ENCODE measurements at regions not wholly inside any gene's neighbourhood (a gene's known extent, or its start where the extent isn't known, plus 50 kb on each side); places are given as distances from the start of the nearest gene placed in this dataset.

DNA sequence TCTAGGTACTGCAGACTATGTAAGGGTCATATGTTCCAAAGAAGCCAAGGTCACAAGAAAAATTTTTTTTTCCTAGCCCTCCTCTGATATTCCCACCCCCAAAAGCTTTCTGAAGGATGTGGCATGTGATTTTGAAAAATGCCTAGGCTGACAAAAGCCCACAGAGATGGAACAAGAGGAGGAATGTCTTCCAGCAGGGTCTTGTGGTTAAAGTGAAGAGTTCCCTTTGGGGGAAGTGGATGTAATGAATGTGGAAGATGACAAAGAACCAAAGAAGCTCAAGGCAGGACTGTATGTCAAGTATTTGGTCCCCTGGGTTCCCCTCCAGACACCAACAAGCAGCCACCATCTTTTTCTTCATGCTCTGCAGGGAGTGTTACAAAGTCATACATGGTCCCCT lies 268.8 kb downstream of the BCOR start:
- Mint-ChIP-seq H3K27ac (no peak overlapping the region), H3K4me3 (no peak overlapping the region)

DNA sequence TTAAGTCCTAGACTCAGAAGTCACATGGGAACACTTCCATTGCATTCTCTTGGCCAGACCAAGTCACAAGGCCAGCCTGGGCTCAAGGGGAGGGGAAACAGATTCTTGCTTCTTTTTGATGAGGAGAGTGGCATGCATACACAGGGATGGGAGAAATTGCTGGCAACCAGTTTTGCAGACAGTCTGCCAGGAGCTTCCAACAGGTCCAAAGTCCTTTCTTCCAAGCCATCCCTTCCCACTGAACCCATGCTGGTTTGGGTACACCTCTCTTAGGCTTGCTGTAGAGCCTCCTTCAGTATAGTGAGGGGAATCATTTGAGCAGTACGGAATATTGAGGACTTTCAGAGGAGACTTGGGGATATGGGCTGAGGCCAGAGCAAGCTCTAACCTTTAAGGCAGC lies 267.8 kb downstream of the BCOR start:
- H3K36me3 Mint-ChIP-seq: no peaks in the 10 kb centered on the region
- peaks cover 0 to 13% (median 8%) of the 10 kb centered on the region in 3 donors for H3K27me3 Mint-ChIP-seq (ENCODE audit: low read depth in 3 of 3)
- no peaks in the 10 kb centered on the region for H3K4me1 Mint-ChIP-seq
- H3K4me3 Mint-ChIP-seq: no peak overlapping the region
- no peaks in the 10 kb centered on the region for H3K9me3 Mint-ChIP-seq
- H3K27ac Mint-ChIP-seq: no peak overlapping the region
- no peak for DNase-seq

More for the DNA sequence above, 268.8 kb downstream of the BCOR start:
- DNase-seq: no peak
- Mint-ChIP-seq H3K4me1 (peaks cover 1 to 4% of the 10 kb centered on the region in 2 donors), H3K27me3 (ENCODE audit: low read depth in 3 of 3) (peaks cover 2 to 13% (median 8%) of the 10 kb centered on the region in 3 donors), H3K9me3 (peaks cover 0 to under 1% (median 0%) of the 10 kb centered on the region in 6 donors), H3K36me3 (no peaks in the 10 kb centered on the region)

DNA sequence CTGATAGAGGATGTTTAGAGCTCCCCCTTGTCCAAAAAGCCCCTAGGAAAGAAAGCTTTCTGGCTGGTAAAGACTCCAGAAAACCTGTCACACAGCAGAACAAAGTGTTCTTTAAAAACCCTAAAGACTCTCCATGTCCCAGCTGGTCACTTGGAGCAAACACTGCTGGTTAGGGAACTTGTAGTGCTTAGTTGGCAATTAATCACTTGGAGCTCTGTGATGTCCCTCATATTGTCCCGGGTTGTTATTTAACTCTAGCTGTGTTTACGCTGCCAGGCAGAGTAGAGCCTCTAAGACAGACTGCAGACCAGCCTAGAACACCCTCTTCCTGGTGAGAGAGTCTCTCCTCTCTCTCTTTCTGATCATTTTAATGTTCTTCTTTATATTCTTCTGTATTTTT lies 267.3 kb downstream of the BCOR start:
- Mint-ChIP-seq H3K27me3 (ENCODE audit: low read depth in 3 of 3) (peaks cover 1 to 13% (median 8%) of the 10 kb centered on the region in 3 donors), H3K9me3 (no peaks in the 10 kb centered on the region), H3K27ac (no peak overlapping the region), H3K4me3 (no peak overlapping the region), H3K4me1 (no peaks in the 10 kb centered on the region), H3K36me3 (no peaks in the 10 kb centered on the region)
- DNase-seq: no peak

DNA sequence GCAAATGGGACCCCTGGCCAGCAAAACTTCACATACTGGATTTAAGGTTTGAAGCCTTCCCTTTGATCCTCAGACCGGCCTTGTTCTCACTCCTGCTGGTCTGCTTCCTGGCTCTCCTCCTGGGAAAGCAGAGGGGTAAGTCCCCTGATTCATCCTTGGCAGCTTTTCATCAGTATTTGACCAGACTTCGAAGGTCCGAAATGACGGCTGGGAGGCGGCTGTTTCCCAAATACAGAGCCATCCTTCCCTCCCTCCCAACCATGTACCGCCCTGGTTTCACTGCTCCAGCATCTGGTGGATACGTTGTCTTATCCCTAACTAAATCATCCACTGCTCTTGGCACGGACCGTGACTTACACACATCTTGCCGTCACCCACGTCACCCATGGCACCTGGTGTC lies 265.5 kb downstream of the BCOR start:
- Mint-ChIP-seq H3K4me1 (no peaks in the 10 kb centered on the region), H3K27ac (no peak overlapping the region), H3K27me3 (ENCODE audit: low read depth in 3 of 3) (peaks cover 3 to 13% (median 7%) of the 10 kb centered on the region in 3 donors), H3K36me3 (no peaks in the 10 kb centered on the region), H3K4me3 (no peak overlapping the region), H3K9me3 (no peaks in the 10 kb centered on the region)
- DNase-seq: no peak

DNA sequence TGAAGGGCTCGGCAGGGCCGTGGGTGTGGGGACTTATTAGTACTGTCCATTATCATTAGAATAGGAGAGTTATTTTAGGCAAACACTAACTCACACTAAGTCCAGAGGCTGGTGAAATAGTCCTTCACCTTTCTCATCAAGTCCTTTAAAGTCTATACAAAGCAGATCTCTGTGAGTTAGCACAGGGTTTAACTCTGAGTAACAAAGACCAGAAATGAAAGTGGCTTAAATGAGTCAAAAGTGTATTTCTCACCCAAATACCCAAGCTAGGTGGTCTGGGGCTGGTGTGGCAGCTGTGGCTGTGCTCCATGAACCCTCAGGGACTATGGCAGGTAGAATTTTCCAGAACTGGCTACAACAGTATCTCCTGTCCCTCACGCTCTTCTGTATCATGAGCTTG lies 263.2 kb downstream of the BCOR start:
- no peaks in the 10 kb centered on the region for H3K9me3 Mint-ChIP-seq
- no peak for DNase-seq
- no peak overlapping the region for H3K4me3 Mint-ChIP-seq
- H3K27me3 Mint-ChIP-seq (ENCODE audit: low read depth in 3 of 3): peaks cover 3 to 13% (median 9%) of the 10 kb centered on the region in 3 donors
- no peaks in the 10 kb centered on the region for H3K4me1 Mint-ChIP-seq
- no peaks in the 10 kb centered on the region for H3K36me3 Mint-ChIP-seq
- H3K27ac Mint-ChIP-seq: no peak overlapping the region

DNA sequence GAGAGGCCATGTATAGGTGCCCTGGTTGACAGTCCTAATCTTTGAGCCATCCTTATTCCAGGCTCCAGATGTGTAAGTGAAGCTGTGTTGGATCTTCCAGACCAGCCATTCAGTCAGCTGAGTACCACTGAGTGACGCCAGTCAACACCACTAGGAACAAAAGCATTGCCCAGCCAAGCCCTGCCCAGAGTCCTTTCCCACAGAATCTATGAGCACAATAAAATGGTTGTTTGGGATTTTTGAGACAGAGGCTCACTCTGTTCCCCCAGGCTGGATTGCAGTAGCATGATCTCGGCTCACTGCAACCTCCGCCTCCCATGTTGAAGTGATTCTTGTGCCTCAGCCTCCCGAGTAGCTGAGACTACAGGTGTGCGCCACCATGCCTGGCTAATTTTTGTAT lies 262.5 kb downstream of the BCOR start:
- Mint-ChIP-seq H3K27me3 (ENCODE audit: low read depth in 3 of 3) (peaks cover 3 to 13% (median 10%) of the 10 kb centered on the region in 3 donors), H3K9me3 (no peaks in the 10 kb centered on the region), H3K4me3 (no peak overlapping the region), H3K36me3 (no peaks in the 10 kb centered on the region), H3K4me1 (no peaks in the 10 kb centered on the region), H3K27ac (no peak overlapping the region)
- DNase-seq: no peak

DNA sequence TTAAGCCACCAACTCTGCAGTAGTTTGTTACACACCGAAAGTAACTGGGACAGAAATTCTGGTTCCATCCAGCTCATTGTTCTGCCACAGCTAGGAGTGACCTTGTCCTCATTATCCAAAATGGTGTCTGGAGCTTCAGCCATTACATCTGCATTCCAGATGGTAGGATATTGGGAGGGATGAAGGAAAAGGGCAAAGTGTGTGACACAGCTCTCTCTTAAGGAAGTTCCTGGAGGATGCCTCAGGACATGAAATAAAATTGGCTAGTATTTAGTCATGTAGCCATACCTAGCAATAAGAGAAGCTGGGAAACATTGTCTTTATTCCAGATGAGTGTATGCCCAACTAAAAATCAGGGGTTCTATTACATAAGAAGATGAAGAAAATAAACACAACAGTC lies 262.0 kb downstream of the BCOR start:
- Mint-ChIP-seq H3K4me1 (no peaks in the 10 kb centered on the region), H3K4me3 (no peak overlapping the region), H3K27ac (no peak overlapping the region)

DNA sequence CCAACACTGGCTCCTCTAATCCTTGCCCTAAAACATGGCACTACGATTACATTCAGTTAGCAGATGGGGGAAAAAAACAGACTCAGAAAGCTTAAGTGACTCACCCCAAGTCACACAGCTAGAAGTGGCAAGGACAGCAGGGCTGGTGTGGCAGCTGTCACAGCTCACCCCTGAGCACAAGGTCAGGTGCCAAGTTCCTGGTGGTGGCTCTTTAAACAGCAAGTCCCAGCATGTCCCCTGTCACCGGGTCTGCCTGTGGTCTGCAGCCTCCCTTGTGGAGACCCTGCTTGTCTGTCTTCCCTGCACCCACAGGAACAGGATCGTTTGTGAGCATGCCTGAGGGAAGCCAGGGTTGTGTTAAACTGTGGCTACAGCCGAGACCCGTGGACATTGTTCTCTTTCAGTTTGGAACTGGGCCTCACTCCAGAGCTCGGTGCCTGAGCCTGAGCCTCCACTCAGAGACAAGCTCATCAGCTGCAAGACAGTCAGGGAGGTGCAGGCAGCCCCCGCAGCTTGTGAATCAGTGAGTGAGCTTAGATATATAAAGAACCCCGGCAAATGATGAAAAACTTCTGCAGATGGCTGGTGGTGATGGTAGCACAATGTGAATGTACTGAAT lies 260.8 kb downstream of the BCOR start:
- DNase-seq: no peak
- no peak overlapping the region for H3K4me3 Mint-ChIP-seq
- no peaks in the 10 kb centered on the region for H3K9me3 Mint-ChIP-seq
- H3K4me1 Mint-ChIP-seq: no peaks in the 10 kb centered on the region
- no peaks in the 10 kb centered on the region for H3K36me3 Mint-ChIP-seq
- peaks cover 4 to 15% (median 4%) of the 10 kb centered on the region in 3 donors for H3K27me3 Mint-ChIP-seq (ENCODE audit: low read depth in 3 of 3)
- no peak overlapping the region for H3K27ac Mint-ChIP-seq

More for the DNA sequence above, 262.0 kb downstream of the BCOR start:
- Mint-ChIP-seq H3K27me3 (ENCODE audit: low read depth in 3 of 3) (peaks cover 3 to 13% (median 6%) of the 10 kb centered on the region in 3 donors), H3K9me3 (no peaks in the 10 kb centered on the region), H3K36me3 (no peaks in the 10 kb centered on the region)
- DNase-seq: no peak

DNA sequence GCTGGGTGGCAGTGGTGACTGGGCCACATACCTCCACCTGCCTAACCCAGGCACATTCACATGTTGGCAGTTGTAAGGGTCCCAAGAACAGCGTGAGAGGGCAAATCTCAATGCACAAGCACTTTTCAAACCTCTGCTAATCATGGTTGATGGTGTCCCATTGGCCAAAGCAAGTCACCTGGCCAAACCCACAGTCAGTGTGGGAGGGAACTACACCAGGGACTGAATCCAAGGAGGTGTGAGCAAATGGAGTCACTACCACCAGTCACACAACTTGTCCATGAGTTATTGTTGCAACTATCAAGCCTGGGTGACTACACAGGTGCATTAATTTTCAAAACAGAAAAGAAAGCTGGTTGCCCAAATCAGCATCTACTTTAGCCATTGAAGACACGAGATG lies 260.1 kb downstream of the BCOR start:
- Mint-ChIP-seq H3K4me1 (no peaks in the 10 kb centered on the region), H3K4me3 (no peak overlapping the region), H3K27me3 (ENCODE audit: low read depth in 3 of 3) (peaks cover 2 to 12% (median 4%) of the 10 kb centered on the region in 3 donors), H3K9me3 (no peaks in the 10 kb centered on the region), H3K27ac (no peak overlapping the region), H3K36me3 (no peaks in the 10 kb centered on the region)
- no peak for DNase-seq

DNA sequence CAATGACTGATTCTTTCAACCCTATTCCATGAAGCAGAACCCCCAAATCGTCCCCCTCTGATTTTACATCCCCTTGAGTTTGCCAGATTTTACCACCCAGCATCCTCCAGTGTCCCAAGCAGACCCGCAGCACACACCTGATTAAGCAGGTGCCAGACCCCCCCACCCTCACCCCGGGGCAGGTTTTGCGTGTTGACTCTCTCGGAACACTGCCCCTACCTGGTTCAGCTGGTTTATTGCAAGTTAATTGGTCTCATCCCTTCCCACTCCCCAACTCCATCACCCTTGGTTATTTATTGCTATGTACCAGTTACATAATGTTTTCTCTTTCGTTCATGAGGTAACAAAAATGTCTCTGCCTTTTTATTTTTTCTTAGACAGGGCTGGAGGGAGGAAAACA lies 258.4 kb downstream of the BCOR start:
- Mint-ChIP-seq H3K4me3 (no peak overlapping the region), H3K4me1 (no peaks in the 10 kb centered on the region), H3K27ac (peak overlapping the region in 1 of 6 donors; percentile 35), H3K27me3 (ENCODE audit: low read depth in 3 of 3) (peaks cover 4 to 12% (median 4%) of the 10 kb centered on the region in 3 donors), H3K9me3 (no peaks in the 10 kb centered on the region), H3K36me3 (no peaks in the 10 kb centered on the region)
- DNase-seq: no peak

DNA sequence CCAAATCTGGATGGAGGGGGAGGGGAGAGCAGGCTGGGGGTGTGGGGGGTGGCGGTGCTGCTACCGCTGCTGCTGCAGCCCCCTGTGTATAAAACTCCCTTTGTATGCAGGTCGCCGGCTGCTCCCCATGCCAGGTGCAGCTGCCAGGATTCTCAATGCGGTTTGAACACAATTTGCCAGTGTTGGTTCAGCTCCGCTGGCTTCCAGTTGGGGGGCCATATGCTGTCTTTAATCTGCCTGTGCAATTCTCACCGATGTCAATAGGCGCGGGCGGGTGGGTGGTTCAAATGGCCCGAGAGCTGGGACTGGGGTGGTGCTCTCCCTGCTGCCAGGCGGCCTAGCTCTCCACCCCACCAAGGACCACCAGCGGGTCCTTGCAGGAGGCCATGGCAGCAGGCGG lies 257.6 kb downstream of the BCOR start:
- DNase-seq: no peak
- no peaks in the 10 kb centered on the region for H3K9me3 Mint-ChIP-seq
- H3K4me1 Mint-ChIP-seq: no peaks in the 10 kb centered on the region
- no peak overlapping the region for H3K4me3 Mint-ChIP-seq
- H3K27ac Mint-ChIP-seq: no peak overlapping the region
- H3K27me3 Mint-ChIP-seq (ENCODE audit: low read depth in 3 of 3): peaks cover 4 to 12% (median 4%) of the 10 kb centered on the region in 3 donors
- no peaks in the 10 kb centered on the region for H3K36me3 Mint-ChIP-seq

DNA sequence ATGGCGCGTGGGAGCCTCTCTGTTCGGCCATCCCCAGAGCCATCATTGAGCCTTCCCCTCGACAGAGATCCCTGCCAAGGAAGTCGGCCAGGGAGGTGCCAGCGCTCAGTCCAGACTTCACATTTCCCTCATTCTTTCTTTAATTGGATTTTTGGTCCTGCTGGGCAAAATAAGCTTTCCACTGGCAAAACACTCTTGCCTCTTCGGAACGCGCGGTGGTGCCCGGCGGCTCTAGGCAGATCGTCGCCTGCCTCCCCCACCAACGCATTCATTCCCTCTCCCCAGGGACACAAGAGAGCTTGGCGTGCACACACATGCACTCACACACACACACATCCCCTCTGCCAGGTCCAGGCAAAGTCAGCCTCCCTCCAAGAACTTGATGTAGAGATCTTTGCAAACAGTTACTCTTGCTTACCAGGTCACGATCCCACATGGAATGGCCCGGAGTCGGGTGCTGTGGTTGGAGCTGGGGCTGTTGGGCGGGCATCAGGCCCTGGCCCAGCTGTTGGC lies 257.1 kb downstream of the BCOR start:
- Mint-ChIP-seq H3K4me1 (no peaks in the 10 kb centered on the region), H3K36me3 (no peaks in the 10 kb centered on the region), H3K27ac (no peak overlapping the region), H3K9me3 (no peaks in the 10 kb centered on the region), H3K27me3 (ENCODE audit: low read depth in 3 of 3) (peaks cover 3 to 12% (median 4%) of the 10 kb centered on the region in 3 donors), H3K4me3 (no peak overlapping the region)
- DNase-seq: no peak

DNA sequence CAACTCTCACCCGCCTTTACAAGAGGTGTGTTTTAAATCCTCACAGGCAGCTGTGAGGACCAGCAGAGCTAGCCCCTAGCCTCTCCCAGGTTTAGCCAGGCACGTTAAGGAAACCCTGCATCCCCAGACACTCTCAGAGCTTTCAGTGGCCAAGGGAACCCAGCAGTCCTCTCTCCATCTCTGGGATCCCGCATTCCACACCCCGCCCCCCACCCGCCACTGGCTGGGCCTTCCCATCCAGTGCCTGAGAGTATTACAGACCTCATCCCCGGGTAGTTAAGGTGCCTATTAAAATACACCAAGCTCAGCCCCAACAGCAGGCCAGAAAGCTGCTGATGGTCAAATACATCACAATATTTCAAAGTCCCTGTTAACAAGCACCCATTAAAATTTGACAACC lies 256.2 kb downstream of the BCOR start:
- no peaks in the 10 kb centered on the region for H3K36me3 Mint-ChIP-seq
- no peaks in the 10 kb centered on the region for H3K9me3 Mint-ChIP-seq
- no peak overlapping the region for H3K27ac Mint-ChIP-seq
- no peak overlapping the region for H3K4me3 Mint-ChIP-seq
- no peak for DNase-seq
- no peaks in the 10 kb centered on the region for H3K4me1 Mint-ChIP-seq
- H3K27me3 Mint-ChIP-seq (ENCODE audit: low read depth in 3 of 3): peaks cover 3 to 10% (median 5%) of the 10 kb centered on the region in 3 donors

DNA sequence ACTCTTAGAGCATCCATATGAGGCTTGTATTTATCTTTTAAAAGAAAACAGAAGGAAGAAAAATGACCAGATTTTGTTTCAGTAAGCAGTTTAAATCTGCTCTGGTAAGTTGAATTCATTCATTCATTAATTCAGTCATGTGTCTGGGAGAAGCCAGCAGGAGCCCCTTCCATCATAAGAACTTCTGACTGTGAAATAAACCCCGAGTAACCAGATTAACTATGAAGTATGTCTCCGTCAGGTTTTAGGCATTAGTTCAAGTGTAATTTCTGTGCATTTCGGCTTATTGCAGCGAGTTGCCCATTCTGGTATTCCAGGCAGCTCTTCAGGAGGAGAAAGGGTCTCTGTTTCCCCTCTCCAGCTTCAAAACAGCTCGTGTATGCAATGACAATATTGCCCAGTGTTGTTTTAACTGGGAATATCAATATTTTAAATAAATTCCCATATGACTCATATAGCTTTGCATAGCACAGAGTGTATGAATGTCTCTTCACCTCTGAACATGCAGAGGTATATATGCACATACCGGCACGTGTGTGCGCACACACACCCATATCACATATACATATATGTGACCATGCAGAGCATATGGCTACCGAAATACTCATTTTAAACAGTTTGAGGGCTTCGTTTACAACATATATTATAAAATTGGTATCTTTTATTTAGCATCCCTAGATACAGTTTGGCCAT lies 255.3 kb downstream of the BCOR start:
- Mint-ChIP-seq H3K36me3 (no peaks in the 10 kb centered on the region), H3K9me3 (no peaks in the 10 kb centered on the region), H3K4me1 (no peaks in the 10 kb centered on the region), H3K27me3 (ENCODE audit: low read depth in 3 of 3) (peaks cover 1 to 10% (median 6%) of the 10 kb centered on the region in 3 donors), H3K4me3 (no peak overlapping the region), H3K27ac (no peak overlapping the region)
- no peak for DNase-seq

All from immature natural killer cell (primary cell).